Activated naive CD4-positive, alpha-beta T cell treated with anti-CD3 and anti-CD28 coated beads, Interleukin-2, amount 50 U/mL, for 16 hours (primary cell): ENCODE measurements at regions not wholly inside any gene's neighbourhood (a gene's known extent, or its start where the extent isn't known, plus 50 kb on each side); places are given as distances from the start of the nearest gene placed in this dataset.
"Not testable (repeated sequence)": the region's sequence is repeated elsewhere in the genome, so short reads cannot be mapped to it uniquely, and the experiment has no call there.

Experiments used
- DNase-seq: peaks from one replicate; pipeline ENCODE4 v3.0.0-alpha.2; 2020

DNA sequence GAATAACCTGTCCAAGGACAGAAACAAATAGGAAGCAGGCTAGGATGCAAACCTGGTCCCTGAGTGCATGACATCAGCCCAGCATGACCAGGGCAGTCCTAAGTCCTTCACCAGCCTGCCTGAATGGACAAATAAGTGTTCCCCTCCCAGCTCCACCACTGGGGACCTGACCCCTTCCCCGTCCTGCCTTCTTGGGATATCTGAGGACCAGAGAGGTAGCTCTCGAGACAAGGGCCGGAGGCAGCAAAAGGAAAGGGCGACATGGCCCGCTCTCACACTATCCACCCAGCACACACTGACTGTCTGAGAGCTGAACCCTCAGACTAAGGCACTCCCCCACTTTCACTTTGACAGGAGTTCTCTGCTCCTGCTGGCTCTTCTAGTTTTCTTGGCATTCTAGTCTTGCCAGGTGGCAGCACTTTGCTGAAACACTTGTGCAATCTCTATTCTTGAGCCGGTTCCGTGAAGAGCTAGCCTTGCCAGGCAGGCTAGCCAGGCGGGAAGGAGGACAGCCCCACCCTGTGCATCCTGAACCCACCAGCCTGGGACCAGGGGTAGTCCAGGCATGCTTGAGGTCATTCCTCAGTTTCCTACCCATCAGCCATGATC is 251.1 kb upstream of the RAB4A start:
- DNase-seq, result no peak

DNA sequence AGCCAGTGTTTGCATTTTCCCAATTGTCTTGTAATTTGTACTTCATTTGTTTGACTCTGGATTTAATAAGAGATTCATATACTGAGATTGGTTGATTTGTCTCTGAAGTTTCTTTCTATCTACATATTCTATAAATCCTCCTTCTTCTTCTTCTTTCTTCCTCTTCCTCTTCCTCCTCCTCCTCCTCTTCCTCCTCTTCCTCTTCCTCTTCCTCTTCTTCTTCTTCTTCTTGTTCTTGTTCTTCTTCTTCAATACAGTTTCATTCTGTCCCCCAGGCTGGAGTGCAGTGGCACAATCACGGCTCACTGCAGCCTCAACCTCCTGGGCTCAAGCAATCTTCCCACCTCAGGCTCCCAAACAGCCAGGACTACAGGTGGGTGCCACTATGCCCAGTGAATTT is 249.9 kb upstream of the RAB4A start:
- not testable (repeated sequence) for DNase-seq

DNA sequence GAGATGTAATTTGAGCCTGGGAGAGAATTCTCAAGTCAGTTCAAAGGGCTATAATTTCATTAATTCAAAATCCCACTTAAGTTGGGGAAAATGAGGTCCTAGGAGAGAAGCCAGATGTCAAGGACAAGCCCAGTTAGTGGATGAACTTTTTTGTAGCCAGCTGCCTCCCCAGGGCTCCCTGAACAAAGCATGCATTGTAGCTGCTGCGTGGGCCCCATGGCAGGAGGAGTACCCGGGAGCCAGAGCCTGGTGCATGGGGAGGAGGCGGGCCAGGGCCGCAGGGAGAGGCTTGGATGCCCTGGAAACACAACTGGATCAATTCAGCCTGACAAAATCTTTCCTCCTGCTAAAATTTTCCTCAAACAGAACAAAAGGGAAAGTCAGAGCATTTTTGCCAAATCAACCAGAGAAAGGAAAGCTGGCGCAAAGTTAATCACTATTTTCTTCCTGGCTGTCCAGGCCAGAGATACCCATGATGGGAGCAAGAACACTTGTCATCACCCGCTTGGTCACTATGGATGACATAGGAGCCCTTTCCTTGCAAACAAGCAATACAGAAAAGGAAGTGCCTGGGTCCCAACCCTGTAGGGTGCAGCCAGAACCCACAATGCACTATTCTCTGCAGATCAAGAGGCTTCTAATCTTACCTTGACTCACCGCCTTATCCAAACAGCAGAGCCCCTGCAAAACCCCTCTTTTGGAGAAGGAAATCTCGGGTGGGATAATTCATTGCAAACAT is 248.1 kb upstream of the RAB4A start:
- DNase-seq, result no peak

DNA sequence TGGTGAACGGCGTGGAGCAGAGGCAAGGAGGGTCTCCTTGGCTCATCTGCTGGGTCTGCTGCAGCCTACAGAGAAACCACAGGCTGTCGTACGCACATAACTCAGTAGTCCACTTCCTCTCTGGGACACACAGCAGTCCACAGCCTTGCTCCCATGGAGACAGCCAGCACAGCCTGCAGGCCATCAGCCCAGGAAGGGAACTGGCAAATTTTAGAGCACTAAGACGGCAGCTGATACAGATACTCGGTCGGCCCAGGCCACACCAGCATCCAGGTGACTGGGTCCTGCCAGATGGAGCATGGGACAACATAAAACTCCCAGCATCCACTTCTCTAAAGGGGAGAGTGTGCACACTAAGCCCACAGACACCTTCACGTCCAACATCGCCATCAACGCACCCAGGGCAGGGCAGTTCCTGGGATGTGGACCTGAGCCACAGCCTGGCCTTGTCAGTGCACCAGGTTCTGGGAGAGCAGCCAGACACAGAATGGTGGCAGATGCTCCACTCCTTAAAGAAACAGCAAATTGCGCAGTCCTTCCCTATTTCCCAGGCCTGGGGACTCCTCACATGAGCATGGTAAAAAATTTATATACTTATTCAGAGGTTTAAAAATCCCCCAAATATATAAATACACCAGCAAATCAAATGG is 247.1 kb upstream of the RAB4A start:
- DNase-seq, result no peak

DNA sequence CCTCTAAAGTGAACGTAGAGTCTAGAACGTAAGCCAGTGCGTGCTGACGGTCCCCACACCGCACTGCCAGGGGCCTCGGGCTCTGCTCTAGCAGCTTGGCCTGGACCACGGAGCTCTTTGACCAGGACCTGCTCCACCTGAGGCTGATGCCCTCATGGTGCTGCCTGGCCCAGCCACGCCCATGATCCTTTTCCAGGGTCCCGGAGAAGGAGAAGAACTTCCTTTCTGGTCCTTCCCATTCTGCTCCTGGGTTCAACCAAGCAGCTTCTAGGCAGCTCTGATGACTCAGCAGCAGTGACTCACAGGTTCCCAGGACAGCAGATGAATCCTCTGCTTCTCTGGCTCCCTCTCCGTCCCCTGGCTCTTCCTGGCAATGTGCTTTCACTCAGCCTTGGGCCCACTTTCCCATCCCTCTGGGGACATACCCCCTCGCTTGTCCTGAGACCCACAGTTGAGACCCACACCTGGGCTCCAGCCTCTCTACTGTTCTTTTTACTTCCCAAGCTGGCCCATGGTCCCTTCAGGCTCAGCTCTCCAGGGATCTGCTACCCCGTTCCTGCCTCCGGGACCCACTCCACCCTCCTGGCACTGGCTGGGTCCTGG is 246.3 kb upstream of the RAB4A start:
- no peak for DNase-seq

DNA sequence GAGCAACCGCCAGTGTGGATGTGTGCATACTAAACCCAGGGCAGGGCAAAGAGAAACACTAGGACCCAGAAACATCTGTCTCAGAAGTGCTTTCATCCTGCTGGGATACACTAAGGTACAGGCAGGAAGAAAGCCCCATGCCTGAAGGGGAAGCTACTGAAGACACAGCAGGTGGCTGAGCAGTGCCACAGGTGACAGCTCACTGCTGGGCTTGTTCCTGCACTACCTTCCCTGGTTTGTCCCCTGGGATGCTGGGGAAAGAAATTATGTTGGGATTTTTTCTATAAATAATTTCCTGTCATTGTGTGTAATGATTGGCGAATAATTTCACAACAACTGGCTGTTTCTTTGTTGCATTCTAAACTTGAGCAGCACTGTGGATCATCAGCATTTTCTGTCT is 245.3 kb upstream of the RAB4A start:
- no peak for DNase-seq

DNA sequence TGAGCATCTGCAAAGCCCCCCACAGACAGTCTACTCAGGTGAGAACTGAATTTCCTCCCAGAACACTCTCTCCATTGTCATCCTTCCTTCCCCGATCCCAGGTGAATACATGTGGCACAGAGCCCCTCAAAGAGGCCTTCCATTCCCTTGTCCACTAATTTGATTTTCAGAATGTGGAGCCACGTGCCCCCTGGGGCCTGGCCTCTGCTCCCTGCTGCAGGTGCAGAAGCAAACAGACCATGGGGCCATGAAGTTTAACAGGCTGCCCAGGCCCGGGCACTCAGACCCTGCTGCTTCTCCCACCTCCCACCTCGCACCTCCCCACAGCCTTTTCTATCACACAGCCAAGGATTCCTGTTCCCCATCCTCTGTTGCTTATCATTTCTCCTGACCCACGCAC is 243.8 kb upstream of the RAB4A start:
- DNase-seq, result no peak

DNA sequence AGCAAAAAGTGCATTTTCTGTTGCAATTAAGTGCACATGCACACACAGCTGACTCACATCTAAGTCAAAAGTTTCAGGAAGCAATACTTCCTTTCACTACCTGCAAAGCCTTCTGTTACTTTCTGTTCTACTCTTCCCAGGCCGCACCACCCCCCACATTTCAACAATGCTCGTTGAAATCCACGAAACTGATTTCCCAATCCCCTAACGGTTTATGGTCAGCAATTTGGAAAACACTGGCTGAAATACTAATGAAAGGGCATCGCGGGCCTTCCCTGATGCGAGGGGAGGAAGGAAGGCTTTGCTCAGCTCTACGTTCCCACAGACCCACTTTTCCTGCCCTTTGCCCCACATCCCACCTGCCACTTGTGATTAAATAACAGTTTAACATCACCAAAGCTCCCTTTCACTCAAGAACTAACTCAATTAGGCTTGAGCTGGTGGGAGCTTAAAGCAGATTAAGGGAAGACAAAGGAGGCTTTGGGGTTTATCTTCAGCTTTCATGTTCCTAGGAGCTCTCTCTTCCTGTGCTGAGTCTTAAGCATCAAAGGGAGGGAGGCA is 243.2 kb upstream of the RAB4A start:
- DNase-seq, result peak; percentile 33

DNA sequence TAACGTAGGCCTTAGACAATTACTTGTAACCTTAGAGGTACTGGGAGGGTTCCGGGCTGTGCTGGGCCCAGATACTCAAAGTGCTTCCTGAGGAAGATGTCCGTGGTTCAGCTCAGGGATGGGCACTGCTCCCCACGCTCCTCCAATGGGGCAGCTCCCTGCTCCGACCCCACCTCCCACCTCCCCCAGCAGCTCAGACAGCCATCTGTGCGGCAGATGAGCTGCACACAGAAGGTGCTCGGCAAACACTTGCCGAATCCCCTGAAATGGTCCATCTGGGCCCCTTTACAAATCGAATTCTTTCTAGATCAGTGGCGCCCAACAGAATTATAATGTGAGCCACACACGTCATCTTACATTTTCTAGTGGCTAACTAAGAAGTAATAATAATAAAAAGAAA is 242.4 kb upstream of the RAB4A start:
- no peak for DNase-seq

DNA sequence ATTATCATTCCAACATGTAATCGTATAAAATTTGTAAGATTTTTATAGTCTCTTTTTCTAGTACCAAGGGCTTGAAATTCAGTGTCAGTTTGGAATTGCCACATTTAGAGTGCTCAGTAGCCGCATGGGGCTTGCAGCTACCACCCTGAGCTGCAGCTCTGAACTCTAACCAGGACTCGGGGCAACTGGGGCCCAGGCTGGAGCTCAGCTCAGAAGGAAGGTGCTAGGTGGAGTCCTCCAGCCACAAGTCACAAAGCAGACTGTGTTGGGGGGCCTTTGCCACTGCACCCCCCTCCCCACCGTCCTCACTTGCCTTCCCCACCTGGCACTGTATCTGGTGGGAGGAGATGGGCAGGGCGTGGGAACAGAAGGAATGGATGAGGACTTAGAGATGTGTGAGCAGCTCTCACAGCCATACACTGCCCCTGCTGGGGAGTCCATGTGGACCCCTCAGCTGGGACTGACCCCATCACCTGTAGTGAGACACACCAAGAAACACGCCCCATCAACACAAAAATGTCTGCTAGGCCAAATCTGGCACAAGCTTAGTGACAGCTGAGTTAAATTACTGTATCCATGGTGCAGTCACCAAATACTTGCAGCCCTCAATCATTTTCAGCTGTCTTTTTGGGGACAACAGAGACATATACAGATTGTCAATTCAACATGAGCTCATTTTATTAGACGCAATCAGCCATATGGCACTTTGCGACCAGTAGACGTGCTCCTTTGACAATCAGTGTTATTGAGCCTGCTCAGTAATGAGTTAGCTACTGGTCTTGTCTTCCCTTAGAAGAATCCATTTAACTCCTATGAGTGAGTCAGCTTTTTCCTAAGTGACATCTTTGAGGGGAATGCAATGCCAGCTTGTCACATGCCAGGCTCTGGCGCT is 241.7 kb upstream of the RAB4A start:
- no peak for DNase-seq

DNA sequence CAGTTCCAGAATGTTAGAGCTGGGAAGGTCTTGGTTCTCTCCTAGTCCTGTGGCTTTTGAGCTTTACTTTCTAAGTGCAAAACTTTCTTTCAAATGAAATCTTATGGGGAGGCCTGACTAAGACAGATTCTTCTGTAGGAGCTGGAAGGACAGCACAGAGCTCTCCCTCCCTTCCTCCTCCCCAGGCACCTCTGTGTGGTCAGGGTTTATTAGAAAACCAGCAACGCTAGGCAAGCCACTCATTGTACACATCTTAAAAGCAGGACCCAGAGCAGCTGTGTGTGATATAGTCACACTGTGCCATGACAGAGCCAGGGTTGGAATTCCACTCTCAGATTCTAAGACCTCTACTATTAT is 241.1 kb upstream of the RAB4A start:
- no peak for DNase-seq

DNA sequence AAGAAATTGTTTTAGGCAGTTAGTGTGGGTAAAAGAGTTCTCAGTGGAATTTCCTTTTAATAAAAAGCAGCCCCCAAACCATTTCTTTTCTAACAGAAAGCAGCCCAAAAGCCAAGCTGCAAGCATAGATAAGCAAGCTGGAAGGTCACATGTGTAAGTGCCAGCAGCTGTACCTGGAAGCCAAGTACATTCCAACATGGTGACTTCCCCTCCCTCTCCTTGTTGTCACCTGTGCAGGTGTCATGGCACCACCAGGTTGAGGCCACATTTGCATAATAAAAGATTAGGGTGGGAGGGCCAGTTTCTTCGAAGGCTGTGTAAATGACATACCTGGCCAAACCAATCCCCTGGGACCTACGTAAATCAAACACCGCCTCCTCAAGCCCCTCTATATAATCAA is 240.3 kb upstream of the RAB4A start:
- DNase-seq, result no peak

DNA sequence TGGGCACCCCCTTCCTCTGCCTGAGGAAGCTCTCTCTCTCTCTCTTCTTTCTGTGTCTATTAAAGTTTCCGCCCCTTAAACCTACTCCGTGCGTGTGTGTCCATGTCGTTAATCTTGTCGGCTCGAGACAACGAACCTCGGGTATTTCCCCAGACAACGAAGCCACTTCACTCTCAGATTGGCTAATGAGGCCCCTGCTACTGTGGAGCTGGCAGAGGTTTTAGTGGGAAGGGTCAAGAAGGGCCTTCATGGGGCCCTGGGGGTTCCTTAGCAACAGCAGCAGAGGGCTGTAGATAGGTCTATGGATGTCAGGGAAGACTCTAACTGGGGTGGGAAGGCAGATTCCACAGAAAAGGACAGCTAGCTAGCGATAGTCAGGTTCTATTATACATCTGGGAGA is 239.8 kb upstream of the RAB4A start:
- DNase-seq, result no peak

DNA sequence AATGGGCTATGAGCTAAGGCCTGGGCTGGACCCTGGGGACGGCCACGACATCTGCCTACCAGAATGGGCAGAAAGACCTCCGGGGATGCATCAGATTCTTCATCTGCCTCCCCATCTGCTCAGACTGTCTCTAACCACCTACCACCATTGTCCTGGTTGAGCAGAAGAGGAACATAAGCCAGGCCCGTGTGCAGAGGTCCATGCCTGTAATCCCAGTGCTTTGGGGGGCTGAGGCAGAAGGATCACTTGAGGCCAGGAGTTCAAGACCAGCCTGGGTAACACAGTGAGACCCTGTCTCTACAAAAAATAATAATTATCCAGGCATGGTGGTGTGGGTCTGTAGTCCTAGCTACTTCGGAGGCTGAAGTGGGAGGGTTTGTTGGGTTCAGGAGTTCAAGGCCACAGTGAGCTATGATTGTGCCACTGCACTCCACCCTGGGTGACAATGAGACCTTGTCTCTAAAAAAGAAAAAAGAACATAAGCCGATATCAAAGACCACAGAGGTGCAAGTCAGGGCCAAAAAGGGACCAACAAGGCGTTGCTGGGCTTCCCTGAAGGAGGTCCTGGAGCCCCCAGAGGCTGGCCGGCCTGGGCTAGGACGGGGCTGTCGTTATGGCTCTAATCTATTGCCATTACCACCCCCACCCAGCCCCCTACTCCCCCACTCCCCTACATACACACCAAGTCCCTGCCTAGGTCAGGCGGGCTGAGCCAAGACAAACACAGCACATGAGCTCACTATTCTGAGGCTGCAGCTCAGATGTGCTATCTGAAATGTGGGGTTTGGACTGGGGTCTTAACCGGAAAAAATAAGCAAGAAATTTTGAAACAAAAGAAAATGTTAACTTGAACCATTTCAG is 239.2 kb upstream of the RAB4A start:
- DNase-seq, result no peak

DNA sequence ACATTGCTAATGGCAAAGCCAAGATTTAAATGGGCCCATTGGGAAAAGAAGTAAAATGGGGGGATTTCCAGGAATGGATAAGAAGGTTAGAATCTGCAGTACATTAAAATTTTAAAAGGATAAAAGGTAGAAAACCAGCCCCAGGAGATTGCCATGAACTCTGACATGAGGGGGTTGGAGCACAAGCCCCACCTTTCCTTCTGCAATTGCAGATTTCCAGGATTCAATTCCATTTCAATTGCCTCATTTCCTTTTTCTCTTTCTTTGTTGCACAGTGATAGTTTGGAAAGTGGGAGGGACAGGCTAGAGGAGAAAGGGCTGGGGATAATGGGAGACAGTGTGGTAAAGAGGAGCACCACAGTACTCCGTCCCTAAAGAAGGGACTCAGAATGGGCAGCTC is 238.5 kb upstream of the RAB4A start:
- no peak for DNase-seq

DNA sequence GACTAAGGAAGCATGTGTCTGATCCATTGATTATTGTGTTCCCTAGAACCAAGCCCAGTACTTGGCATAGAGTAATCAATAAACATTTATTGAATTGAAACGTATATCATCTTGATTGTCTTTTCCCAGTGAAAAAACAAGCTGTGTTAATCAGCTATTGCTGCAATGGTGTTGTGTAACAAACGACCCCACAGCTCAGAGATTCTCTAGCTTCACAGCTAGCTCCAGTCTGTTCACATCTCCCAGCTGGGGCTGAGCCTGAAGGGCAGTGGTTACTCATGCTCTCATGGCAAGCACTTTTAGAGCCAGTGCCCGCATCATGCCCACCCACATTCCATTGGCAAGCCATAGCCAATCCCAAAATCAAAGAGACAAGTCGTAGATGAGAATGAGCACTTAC is 237.4 kb upstream of the RAB4A start:
- DNase-seq, result no peak

DNA sequence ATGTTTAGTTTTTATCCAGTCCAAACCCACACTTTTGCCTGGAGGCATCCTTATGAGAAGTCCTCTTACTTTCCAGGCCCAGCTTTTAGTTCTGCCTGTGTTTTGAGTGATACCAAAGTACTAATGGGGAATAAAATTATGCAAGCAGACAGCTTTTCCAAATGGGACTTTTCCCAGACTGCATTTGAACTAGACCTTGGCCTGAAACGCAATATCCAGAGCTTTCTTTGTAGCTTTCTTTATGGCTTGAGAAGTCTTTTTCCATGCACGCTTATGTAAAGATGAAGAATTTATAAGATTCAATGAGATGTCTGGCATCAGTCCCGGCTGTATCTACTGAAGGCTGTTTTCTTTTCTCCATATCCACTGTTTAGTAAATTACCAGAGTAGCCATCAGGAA is 236.6 kb upstream of the RAB4A start:
- DNase-seq, result no peak

DNA sequence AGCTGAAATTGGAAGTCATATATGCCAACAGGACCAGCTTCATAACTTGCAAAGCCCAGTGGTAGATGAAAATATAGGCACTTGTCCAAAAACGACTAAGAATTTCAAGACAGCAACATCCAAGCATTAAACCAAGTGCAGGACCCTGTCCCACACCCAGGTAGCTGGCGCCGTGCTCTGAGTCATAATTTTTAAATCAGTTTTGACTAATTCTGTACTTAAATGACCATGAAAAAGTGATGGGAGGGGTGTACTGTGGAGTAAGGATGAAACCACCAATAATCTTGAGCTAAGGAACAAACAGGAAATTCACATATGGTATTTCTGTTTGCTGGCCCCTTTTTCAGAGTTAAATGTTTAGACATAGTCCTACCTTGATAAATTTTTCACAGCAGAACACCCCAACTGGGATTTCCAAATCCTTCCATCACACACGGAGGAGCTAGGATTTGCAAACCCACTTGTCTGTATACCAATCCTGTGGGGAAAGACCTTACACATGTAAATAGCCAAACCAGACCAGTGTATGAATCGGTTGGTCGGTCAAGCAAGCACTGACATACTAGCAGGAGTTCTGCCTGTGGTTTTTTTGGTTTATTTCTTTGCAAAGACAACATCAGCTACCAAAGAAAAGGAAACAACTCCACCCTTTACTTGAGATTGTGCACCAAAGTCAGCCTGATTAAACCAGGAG is 235.7 kb upstream of the RAB4A start:
- no peak for DNase-seq

DNA sequence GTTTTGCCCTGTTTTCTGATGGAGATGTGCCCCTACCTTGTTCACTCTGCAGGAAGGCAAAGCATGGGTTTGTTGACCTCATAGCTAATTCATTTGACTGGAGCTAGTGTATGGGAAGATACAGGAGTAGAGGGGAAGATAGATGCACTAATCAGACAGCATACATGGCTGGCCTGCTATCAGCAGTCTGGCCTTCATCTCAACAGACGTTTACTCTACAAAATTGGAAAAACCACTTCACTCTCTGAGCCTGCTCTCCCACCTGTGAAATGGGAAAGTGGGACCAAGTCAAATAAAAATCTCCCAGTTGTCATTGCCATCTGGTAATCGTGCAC is 235.2 kb upstream of the RAB4A start:
- DNase-seq, result no peak

DNA sequence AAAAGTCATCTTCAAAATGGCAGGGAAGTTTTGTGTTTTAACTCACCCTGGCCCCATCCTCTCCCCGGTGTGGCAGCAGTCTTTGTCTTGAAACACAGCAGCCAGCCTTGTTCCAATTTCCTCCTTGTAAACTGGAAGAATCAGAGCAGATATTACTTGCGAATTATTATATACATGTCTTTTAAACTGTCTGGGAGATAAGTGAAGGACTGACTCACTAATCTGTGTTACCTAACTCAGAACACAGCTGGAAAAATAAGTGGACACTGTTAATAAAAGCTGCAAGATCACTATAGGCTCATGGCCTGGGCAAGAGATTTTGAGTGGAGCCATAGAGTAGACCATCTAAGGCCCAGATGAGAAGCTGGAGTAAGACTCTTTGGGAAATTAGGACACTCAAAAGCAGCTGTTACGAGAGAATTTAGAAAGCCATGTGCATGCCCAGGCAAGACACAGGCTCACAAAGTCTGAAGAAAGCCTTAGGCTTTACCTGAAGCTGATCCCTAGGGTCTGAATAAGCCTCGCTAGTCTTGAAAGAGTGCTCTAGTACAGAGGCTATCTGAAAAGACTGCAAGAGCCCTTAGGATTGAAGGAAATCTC is 233.0 kb upstream of the RAB4A start:
- DNase-seq, result no peak
